ENCODE measurements at regions not wholly inside any gene's neighbourhood (a gene's known extent, or its start where the extent isn't known, plus 50 kb on each side); places are given as distances from the start of the nearest gene placed in this dataset.

GRCh38 chr12:93015871-93016751 is 87.0 kb upstream of the EEA1 start:
- H3K23ac ChIP-seq (ENCODE audit: low read depth, low read length) = no peak overlapping the region
- 0 out of 2 replicates have a peak overlapping the region, but pooled peaks have one; percentile 55 for H2AK5ac ChIP-seq (ENCODE audit: low read depth, low read length)
- H3K27ac ChIP-seq (ENCODE audit: insufficient read depth, low read length) = no peak overlapping the region
- H4K8ac ChIP-seq (ENCODE audit: low read depth in 2 of 2, low read length in 2 of 2) = no peak overlapping the region
- POLR2A ChIA-PET (ENCODE audit: unreplicated experiment) = no interaction called here
- 0 out of 2 replicates have a peak overlapping the region, but pooled peaks have one; percentile 27 for H2BK120ac ChIP-seq (ENCODE audit: low read depth, low read length)
- H3K4me3 ChIP-seq (ENCODE audit: insufficient read depth, low read depth, low read length) = no peak overlapping the region
- no TSS peak for BruUV-seq (replicated peaks)
- H2AFZ ChIP-seq (replicated peaks; ENCODE audit: low read length, poor library complexity) = peak overlapping the region; percentile 54
- H4K20me1 ChIP-seq (ENCODE audit: insufficient read depth, low read length) = no peaks in the 10 kb centered on the region
- H2BK15ac ChIP-seq (ENCODE audit: low read depth, low read length) = no peak overlapping the region
- no peak overlapping the region for H2AK9ac ChIP-seq (replicated peaks; ENCODE audit: low read depth, low read length, poor library complexity)
- H3K14ac ChIP-seq (replicated peaks; ENCODE audit: low read depth, low read length) = 0 out of 2 replicates have a peak overlapping the region, but pooled peaks have one; percentile 55
- no peak overlapping the region for H4K5ac ChIP-seq (ENCODE audit: low read depth, low read length)
- H3K9me3 ChIP-seq (ENCODE audit: control insufficient read depth, insufficient read depth, low read length) = no peaks in the 10 kb centered on the region
- no peak overlapping the region for H3K4me2 ChIP-seq (ENCODE audit: low read depth, low read length)
- H3K56ac ChIP-seq (ENCODE audit: extremely low read depth, insufficient read depth, low read length) = no peak overlapping the region
- no peak overlapping the region for H3K4ac ChIP-seq (ENCODE audit: low read depth, low read length)
- H3K9me1 ChIP-seq (ENCODE audit: insufficient read depth, low read length) = peaks cover 3% of the 10 kb centered on the region
- intact Hi-C loops (cut with micrococcal nuclease) (no loop called here), in situ Hi-C loops (cut with MboI; ENCODE audit: low sequenced_read_pairs) (no loop called here), dilution Hi-C loops (cut with HindIII; ENCODE audit: low sequenced_read_pairs, unreplicated experiment) (no loop called here)
- H3K36me3 ChIP-seq (ENCODE audit: control insufficient read depth, insufficient read depth, low read length) = no peaks in the 10 kb centered on the region
- no peak overlapping the region for H2BK20ac ChIP-seq (ENCODE audit: low read depth, low read length)
- H3K9ac ChIP-seq (ENCODE audit: low read depth, low read length) = no peak overlapping the region
- H3K18ac ChIP-seq (ENCODE audit: low read depth, low read length) = no peak overlapping the region
- H3K27me3 ChIP-seq (ENCODE audit: control insufficient read depth, insufficient read depth, low read length) = no peaks in the 10 kb centered on the region
- peak; percentile 10 for DNase-seq
- CTCF ChIA-PET = interaction anchor here (0.7 kb wide), 1 partner anchor 365 kb away, joined by 4 read pairs; no protein-coding TSS in a partner anchor
- H4K91ac ChIP-seq (ENCODE audit: insufficient read depth, low read depth, low read length) = no peak overlapping the region
- H2BK5ac ChIP-seq (ENCODE audit: low read depth, low read length, poor library complexity, severe bottlenecking) = no peak overlapping the region
- no CpG with 5 or more reads among the region's 4 CpGs for WGBS, 2 experiments (ENCODE audit: extremely low coverage in 2 of 2, insufficient read length in 1 of 2)
- no peaks in the 10 kb centered on the region for H3K79me1 ChIP-seq (ENCODE audit: low read depth in 1 of 2, low read length in 2 of 2)
- peaks cover 3% of the 10 kb centered on the region; the same call in 1 of the 2 replicates for H3K4me1 ChIP-seq (ENCODE audit: control insufficient read depth, insufficient read depth, low read length)
- no peak for ATAC-seq (ENCODE audit: low read depth)
- TF ChIP-seq USF2 (IDR thresholded peaks at IDR 0.05; ENCODE audit: low read depth, low read length) (no peak), RAD21 (IDR thresholded peaks at IDR 0.05; ENCODE audit: low read length) (no peak), BHLHE40 (IDR thresholded peaks at IDR 0.05; ENCODE audit: low read depth, low read length) (no peak), CTCF (conservative IDR thresholded peaks at IDR 0.05; ENCODE audit: low read depth, low read length) (no peak), ELK1 (IDR thresholded peaks at IDR 0.05; ENCODE audit: borderline replicate concordance, low read depth, low read length) (no peak), POLR2A (IDR thresholded peaks at IDR 0.05; ENCODE audit: low read depth, low read length) (no peak), MAZ (IDR thresholded peaks at IDR 0.05; ENCODE audit: borderline replicate concordance, low read depth, low read length) (no peak), SMC3 (IDR thresholded peaks at IDR 0.05; ENCODE audit: low read depth, low read length) (no peak), CHD1 (IDR thresholded peaks at IDR 0.05; ENCODE audit: low read depth, low read length) (no peak), MXI1 (IDR thresholded peaks at IDR 0.05; ENCODE audit: borderline replicate concordance, low read depth, low read length) (no peak), CEBPB (IDR thresholded peaks at IDR 0.05; ENCODE audit: low read depth, low read length) (no peak), RFX5 (IDR thresholded peaks at IDR 0.05; ENCODE audit: low read depth, low read length) (no peak), NFE2L2 (IDR thresholded peaks at IDR 0.05; ENCODE audit: low read depth, low read length) (no peak), FOS (IDR thresholded peaks at IDR 0.05; ENCODE audit: low read depth, low read length) (no peak), MAFK (IDR thresholded peaks at IDR 0.05; ENCODE audit: low read depth, low read length) (no peak)

Data from IMR-90 (cell line).